SKM-1 (cell line): ENCODE measurements at regions not wholly inside any gene's neighbourhood (a gene's known extent, or its start where the extent isn't known, plus 50 kb on each side); places are given as distances from the start of the nearest gene placed in this dataset.

ENCODE experiments used
- DNase-seq: peaks from one replicate; lab custom pipeline; 2025; ENCODE audit not compliant: unreplicated experiment; lab: John Stamatoyannopoulos, UW

- DNase-seq, result no peak
Measured at GRCh38 chr17:72254808-72255449, 134.1 kb downstream of the SOX9 start.

DNA sequence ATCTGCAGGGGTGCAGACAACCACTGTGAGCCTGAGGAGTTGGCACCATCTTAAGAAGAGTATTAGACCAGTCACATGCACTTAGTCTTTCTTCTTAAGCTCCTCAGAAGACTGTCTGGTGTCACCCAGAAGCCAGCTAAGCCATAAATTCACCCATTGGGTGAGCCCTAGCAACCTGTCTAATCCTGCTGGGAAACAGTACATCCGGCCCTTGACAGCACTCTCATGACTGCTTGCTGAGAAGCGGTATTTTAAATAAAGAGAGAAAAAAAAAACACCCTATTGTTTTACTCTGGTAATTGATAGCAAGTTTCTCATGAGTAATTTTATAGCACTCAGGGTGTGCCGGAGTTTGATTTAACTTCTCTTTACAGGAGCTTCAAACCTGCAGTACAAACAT is 134.7 kb downstream of the SOX9 start:
- no peak for DNase-seq

- no peak for DNase-seq
Measured at GRCh38 chr17:72258711-72259110, 137.9 kb downstream of the SOX9 start.

GRCh38 chr17:72259922-72260321 is 139.1 kb downstream of the SOX9 start:
- no peak for DNase-seq

DNA sequence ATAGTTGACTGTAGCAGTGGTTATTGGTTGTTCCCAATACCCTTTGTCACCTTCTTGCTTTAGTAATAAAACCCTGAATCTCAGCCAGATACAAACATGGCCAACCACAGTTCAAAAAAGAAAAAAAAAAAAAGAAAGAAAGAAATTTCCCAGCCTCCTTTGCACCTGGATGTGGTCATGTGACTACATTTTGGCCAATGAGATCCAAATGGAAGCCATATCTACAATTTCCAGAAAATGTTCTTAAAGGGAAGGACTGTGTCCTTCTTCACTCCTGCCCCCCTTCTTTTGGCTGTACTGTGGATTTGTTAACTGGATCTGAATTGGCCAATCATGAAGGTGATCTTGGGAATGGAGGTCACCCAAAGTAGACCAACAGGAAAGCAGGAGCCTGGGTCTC is 141.9 kb downstream of the SOX9 start:
- no peak for DNase-seq

DNA sequence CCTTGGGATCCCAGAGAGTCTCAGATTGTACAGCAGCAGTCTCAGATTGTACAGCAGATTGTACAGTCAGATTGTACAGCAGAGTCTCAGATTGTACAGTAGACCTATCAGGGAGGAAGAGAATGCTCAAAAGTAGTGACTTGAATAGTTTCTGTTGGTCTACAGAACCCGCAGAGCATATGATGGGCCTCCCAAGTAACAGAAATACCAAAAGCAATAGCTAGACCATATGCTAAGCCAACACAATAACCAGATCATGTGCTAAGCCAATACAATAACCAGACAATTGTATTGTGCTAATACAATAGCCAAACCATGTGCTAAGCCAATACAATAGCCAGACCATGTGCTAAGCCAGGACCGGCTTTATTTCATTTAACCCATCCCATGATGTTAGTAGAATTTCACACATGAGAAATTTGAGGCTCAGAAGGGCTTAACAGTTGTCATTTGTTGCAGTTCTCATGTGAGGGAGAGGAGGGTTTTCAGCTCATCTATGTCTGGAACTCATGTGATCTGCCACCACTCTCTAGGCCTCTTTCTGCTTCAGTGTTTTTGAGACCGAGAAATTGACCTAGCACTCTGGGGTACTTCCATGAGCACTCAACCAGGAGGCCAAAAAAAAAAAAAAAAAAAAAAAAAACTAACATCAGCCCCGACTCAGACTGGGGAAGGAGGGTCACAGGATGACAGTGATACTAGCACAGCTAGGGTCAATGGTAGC is 144.0 kb downstream of the SOX9 start:
- DNase-seq, result no peak

DNA sequence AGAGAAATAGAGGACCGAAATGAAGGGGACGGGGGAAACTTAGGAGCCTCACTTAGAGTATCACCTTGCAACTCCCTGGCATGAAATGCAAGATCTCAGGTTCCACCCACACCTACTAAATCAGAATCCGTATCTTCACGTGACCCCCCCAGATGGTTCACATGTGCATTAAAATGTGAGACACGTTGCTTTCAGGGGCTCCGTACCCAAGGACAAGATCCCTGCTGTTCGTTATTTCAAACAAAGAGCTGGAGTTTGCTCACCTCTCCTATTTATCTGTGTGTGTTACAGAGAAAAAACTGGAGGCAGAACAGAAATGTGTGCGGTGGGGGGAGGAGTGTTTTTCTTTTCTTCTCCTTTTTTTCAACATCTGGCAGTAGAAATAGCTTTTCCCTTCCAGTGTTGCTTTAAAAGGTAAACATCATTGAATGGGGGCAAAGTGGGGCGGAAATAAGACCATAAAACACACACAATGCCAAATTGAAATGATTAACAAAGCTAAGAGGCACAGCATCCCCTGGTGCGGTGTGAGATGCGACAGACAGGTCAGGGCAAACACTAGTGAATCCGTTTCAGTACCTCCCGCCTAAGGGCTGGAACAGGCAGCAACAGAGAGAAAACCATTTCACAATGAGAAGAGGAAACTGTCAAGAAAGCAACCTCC is 145.4 kb downstream of the SOX9 start:
- no peak for DNase-seq

GRCh38 chr17:72267601-72268000 is 146.8 kb downstream of the SOX9 start:
- DNase-seq, result no peak

GRCh38 chr17:72268431-72268830 is 147.6 kb downstream of the SOX9 start:
- DNase-seq, result no peak

DNA sequence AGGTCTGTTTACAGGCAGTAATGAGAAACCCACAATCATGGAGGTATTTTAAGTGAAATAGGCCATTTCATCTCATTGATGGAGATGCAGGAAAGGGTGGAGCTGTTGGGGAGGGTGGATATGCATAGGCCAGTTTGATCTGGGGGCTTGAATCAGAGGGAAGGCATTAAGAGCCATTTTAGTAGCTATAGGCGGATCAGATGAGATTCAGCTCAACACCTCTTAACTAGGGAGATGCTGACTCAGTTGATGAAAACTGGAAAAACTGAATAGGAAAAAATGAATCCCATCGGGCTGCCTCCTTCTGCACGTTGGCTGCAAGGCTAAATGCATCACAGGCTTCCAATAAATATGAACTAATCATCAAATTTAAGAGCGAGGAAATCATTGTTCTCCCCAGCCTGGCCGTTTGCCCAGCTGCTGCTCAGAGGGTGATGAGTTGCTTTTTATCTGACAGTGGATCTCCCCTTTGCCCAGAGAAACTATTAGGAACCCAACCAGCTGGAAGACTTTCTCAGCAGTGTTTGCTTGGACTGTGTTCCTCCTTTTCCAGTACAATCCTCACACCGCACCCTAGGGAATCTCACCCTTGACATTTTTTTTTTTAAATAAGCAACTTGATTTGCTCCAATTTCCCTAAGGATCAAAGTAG is 149.6 kb downstream of the SOX9 start:
- no peak for DNase-seq

GRCh38 chr17:72271603-72272002 is 150.8 kb downstream of the SOX9 start:
- no peak for DNase-seq

DNA sequence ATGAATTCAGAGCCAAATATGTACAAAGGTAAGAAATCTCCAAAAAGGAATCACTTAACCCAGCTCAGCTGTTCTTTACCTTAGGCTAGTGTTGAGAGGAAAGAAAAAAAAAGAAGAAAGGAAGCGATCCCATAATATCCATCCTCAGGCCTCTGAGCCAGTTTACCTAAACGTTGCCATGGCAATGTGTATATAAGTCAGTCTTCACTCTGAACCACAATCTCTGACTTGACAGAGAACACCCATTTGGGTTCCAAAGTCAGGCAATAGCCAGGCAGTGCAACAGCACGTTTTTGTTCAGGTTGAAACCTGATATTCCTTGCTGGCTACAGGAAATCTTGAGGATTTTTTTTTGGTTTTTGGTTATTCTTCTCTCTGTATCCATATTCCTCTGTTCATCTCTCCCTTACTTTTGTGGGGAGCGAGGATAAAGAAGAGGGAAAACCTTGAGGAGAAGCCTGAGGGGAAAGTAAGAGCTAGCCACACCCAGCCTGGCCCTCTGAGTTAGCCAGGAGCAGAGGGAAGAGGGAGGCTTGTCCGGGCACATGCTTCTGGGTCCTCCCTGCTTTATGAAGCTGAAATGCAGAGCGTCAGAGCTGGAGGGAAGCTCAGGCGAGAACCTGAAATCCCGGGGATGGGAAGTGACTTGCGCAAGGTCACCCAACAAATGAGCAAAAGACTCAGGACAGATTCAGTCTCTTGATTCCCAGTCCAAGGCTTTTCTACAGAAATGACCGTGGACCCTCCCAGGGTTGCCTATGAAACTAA is 152.7 kb downstream of the SOX9 start:
- no peak for DNase-seq

DNA sequence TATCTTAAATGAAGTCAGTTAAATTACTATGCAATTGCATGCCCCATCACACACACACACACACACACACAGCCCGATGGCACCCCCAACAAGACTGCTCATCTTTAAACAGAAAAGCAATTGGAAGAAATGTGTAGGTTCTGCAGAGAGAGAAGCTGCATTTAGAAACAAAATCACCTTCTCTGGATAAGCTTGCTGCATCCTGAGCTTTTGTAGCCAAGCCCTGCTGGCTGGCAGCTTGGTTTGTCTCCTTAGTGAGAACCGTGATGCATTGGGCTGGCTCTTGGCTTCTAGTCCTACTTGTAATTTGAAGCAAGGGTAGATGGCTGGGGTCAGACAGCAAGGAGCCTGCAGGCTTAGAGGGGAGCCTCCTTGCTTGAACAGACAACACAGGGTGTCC is 153.8 kb downstream of the SOX9 start:
- no peak for DNase-seq

GRCh38 chr17:72280881-72281280 is 160.1 kb downstream of the SOX9 start:
- DNase-seq, result no peak

DNA sequence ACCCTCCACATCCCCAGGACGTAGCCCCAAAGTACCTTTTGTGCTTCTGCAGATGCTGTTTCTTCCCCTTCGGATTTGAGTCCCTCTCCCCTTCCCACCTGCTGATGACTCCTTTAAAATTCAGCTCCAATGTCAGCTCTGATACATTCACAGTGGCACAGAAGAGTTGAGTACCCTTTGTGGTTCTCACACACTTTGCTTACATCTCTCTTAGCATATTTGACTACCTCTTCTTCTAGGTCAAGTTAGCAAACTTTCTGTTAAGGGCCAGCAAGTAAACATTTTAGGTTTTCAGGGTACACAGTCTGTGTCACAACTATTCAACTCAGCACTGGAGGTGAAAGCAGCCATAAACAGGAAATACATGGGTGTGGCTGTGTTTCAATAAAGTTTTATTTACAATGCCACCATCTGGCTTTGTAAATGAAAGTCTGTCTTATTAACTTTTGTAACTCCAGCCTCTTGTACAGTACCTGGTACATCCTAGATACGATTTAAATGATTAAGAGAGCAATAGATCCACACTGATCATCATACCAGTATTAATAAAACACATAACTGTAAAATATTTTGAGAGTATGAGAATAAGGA is 161.7 kb downstream of the SOX9 start:
- DNase-seq, result no peak

DNA sequence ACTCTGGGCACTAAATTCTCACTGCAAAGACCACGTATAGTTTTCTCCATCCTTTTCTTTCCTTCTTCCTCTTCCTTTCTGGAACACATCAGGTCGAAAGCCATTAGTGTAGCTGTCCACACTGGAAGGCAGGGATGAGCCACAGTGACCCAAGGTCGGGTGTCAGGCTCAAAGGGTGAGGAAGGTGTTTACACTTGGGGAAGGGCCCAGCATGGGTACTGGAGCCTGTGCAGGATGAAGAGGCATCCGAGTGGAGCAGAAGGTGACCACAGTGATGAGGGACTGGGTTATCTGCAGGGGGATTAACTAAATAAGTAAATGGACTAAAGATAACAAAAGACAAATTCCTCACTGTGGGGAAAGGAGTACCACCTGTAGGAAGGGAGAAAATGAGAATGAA is 164.0 kb downstream of the SOX9 start:
- DNase-seq, result no peak

DNA sequence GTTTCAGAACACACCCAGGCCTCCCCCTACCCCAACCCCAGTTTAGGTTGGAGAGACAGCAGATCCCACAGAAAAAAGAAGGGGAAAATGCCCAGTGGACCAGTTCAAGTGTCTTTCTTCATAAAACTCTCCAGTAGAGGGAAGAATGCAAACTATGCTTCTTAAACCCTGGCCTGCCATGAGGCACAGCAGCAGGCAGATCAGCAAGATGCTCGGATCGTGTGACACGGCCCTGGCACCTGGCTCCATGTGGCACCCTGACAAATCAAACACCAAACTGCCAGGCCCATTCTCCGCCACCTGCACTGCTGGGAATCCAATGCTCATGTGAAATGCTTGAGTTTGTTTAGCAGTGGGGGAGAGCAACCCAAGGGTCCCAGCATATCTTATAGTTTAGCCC is 166.8 kb downstream of the SOX9 start:
- no peak for DNase-seq

GRCh38 chr17:72294487-72294893 is 173.7 kb downstream of the SOX9 start:
- no peak for DNase-seq

- no peak for DNase-seq
Measured at GRCh38 chr17:72295916-72296315, 175.1 kb downstream of the SOX9 start.

- DNase-seq, result no peak
Measured at GRCh38 chr17:72296456-72296855, 175.6 kb downstream of the SOX9 start.
